Left ventricle myocardium inferior (tissue), 1 donor: ENCODE measurements at regions not wholly inside any gene's neighbourhood (a gene's known extent, or its start where the extent isn't known, plus 50 kb on each side); places are given as distances from the start of the nearest gene placed in this dataset.

ENCODE experiments used
- DNase-seq: peaks from one replicate; pipeline ENCODE4 v3.0.0-alpha.2; 2020
- H3K27ac ChIP-seq: fragments of 200-600 bp; replicated peaks from 2 replicates; pipeline ENCODE4 v1.8.0; 2021
- H3K27me3 ChIP-seq: fragments of 200-600 bp; 2 replicates; pipeline ENCODE4 v1.8.0; 2021; ENCODE audit warnings: low read depth
- H3K36me3 ChIP-seq: fragments of 200-600 bp; 2 replicates; pipeline ENCODE4 v1.8.0; 2021
- H3K4me1 ChIP-seq: fragments of 200-600 bp; 2 replicates; pipeline ENCODE4 v1.8.0; 2021
- H3K4me3 ChIP-seq: fragments of 200-600 bp; 2 replicates; pipeline ENCODE4 v1.8.0; 2021; ENCODE audit warnings: mild to moderate bottlenecking, moderate library complexity
- H3K9me3 ChIP-seq: fragments of 200-600 bp; replicated peaks from 2 replicates; pipeline ENCODE4 v1.8.0; 2021
- intact Hi-C: fragments of 100-400 bp; cut with micrococcal nuclease; formaldehyde crosslinking; loops from one replicate; pipeline ENCODE4 v1.11.0; 2022
- TF ChIP-seq, protein P1 (sequence below): fragments of 200-600 bp; IDR thresholded peaks from 2 replicates; pipeline ENCODE4 v1.8.0; 2021; ENCODE audit warnings: antibody characterized with exemption, mild to moderate bottlenecking, borderline replicate concordance
- donor health status: DM: no; HTN: yes; CAD: no; lungs with severe emphysema.

DNA sequence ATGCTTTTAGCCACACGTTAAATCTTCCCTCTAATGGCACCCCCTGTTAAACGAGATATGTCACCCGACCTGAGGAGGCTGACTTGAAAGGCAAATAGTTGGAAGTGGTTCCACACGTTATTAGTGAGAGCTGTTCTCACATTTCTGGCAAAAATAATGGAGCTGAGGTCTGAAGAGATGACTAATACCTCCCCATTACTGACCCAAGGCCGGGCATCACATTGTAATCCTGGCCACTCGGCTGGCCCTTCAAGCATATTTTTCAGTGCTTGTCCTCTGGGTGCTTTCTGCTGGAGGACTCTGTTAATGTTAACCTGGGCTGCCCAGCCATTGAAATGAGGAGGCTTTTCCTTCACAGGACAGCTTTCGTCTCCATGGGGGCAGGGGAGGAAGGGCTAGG is 260.0 kb upstream of the CADM1 start:
- H3K4me1 ChIP-seq, result peaks cover 17% of the 10 kb centered on the region
- intact Hi-C loops, result no loop called here

DNA sequence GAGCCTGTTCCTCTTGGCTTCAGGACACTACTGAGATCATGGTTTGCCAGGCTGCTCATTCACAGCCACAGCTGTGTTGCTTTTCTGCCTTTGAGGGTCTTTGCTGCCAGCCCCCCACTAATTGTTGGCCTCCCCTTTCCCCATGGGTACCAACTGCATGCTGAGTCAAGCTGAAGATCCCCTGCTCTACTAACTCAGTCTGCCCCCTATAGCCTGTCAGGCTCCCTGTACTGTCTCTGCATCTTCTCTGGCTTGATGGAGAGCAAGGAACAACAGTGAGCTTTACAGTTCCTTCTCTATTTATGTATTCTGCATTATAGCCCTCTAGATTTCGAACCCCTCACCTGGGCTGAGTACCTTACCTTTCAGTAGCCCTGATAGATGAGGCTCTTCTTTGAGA is 257.6 kb upstream of the CADM1 start:
- no peak overlapping the region for H3K4me3 ChIP-seq
- H3K27ac ChIP-seq, result no peak overlapping the region
- peaks cover 40% of the 10 kb centered on the region for H3K27me3 ChIP-seq
- peaks cover 17% of the 10 kb centered on the region for H3K4me1 ChIP-seq
- DNase-seq, result no peak
- H3K36me3 ChIP-seq, result no peaks in the 10 kb centered on the region
- TF ChIP-seq, protein P1, sequence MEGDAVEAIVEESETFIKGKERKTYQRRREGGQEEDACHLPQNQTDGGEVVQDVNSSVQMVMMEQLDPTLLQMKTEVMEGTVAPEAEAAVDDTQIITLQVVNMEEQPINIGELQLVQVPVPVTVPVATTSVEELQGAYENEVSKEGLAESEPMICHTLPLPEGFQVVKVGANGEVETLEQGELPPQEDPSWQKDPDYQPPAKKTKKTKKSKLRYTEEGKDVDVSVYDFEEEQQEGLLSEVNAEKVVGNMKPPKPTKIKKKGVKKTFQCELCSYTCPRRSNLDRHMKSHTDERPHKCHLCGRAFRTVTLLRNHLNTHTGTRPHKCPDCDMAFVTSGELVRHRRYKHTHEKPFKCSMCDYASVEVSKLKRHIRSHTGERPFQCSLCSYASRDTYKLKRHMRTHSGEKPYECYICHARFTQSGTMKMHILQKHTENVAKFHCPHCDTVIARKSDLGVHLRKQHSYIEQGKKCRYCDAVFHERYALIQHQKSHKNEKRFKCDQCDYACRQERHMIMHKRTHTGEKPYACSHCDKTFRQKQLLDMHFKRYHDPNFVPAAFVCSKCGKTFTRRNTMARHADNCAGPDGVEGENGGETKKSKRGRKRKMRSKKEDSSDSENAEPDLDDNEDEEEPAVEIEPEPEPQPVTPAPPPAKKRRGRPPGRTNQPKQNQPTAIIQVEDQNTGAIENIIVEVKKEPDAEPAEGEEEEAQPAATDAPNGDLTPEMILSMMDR, result no peak
- no peaks in the 10 kb centered on the region for H3K9me3 ChIP-seq
- intact Hi-C loops, result no loop called here

More for the DNA sequence above, 260.0 kb upstream of the CADM1 start:
- DNase-seq, result no peak
- Histone ChIP-seq H3K27me3 (peaks cover 23% of the 10 kb centered on the region), H3K27ac (no peak overlapping the region), H3K36me3 (no peaks in the 10 kb centered on the region), H3K4me3 (no peak overlapping the region), H3K9me3 (no peaks in the 10 kb centered on the region)
- TF ChIP-seq, protein P1, result no peak

DNA sequence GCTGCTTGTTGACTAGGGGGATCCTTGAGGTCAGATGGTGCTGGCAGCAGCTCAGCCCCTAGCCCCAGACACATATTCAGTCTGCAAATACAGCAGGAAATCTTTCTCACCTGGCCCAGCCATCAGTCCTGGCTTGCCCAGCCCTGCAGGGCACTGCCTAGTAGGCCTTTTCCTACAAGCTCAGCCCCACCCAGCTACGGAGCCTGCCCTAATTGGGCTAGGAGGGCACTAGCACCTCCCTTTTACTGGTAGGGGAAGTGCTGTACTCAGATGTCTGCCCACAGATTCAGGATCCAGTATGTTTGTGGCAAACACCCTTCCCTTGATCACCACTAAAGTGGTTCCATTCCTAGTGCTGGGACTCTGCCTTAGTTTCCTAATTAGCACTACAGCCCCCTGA is 257.1 kb upstream of the CADM1 start:
- H3K27ac ChIP-seq, result no peak overlapping the region
- H3K4me1 ChIP-seq, result peaks cover 17% of the 10 kb centered on the region
- no peak for DNase-seq
- intact Hi-C loops, result no loop called here
- no peaks in the 10 kb centered on the region for H3K36me3 ChIP-seq
- peaks cover 41% of the 10 kb centered on the region for H3K27me3 ChIP-seq
- H3K9me3 ChIP-seq, result no peaks in the 10 kb centered on the region
- TF ChIP-seq, protein P1, result no peak
- no peak overlapping the region for H3K4me3 ChIP-seq

GRCh38 chr11:115760461-115761320 is 256.5 kb upstream of the CADM1 start:
- no peak for DNase-seq
- TF ChIP-seq, protein P1, result no peak
- H3K4me1 ChIP-seq, result peaks cover 17% of the 10 kb centered on the region
- peak overlapping the region; percentile 70 for H3K27ac ChIP-seq
- H3K9me3 ChIP-seq, result no peaks in the 10 kb centered on the region
- H3K27me3 ChIP-seq, result peaks cover 41% of the 10 kb centered on the region
- H3K36me3 ChIP-seq, result no peaks in the 10 kb centered on the region
- intact Hi-C loops, result no loop called here
- peak overlapping the region; percentile 86 for H3K4me3 ChIP-seq

GRCh38 chr11:115759622-115760460 is 255.6 kb upstream of the CADM1 start:
- Histone ChIP-seq H3K27me3 (peaks cover 41% of the 10 kb centered on the region), H3K4me3 (peak overlapping the region; percentile 86), H3K9me3 (no peaks in the 10 kb centered on the region), H3K27ac (peak overlapping the region; percentile 70), H3K36me3 (no peaks in the 10 kb centered on the region), H3K4me1 (peaks cover 17% of the 10 kb centered on the region)
- intact Hi-C loops, result no loop called here
- TF ChIP-seq, protein P1, result no peak
- DNase-seq, result peak; percentile 50
